ENCODE measurements at regions not wholly inside any gene's neighbourhood (a gene's known extent, or its start where the extent isn't known, plus 50 kb on each side); places are given as distances from the start of the nearest gene placed in this dataset.

DNA sequence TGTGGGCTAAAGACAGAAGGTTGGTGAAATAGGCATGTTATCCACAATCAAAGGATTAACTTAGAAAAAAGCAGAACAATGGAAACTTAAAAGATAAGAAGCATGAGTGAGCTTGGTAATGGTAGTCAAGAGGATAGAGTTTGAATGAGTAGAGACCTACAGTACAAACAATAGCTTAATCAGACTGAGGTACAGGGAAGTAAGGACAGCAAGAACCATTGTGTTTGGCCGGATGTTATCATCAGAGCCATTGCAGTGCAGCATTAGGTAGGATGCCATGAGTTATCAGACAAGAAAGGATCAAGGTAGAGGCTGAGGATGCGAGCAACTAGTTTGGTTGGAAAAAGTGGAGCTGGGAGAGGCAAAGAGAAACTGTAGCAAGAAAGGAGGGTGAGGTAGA is 353.3 kb upstream of the VSTM2A start:
- TF ChIP-seq, protein P1, sequence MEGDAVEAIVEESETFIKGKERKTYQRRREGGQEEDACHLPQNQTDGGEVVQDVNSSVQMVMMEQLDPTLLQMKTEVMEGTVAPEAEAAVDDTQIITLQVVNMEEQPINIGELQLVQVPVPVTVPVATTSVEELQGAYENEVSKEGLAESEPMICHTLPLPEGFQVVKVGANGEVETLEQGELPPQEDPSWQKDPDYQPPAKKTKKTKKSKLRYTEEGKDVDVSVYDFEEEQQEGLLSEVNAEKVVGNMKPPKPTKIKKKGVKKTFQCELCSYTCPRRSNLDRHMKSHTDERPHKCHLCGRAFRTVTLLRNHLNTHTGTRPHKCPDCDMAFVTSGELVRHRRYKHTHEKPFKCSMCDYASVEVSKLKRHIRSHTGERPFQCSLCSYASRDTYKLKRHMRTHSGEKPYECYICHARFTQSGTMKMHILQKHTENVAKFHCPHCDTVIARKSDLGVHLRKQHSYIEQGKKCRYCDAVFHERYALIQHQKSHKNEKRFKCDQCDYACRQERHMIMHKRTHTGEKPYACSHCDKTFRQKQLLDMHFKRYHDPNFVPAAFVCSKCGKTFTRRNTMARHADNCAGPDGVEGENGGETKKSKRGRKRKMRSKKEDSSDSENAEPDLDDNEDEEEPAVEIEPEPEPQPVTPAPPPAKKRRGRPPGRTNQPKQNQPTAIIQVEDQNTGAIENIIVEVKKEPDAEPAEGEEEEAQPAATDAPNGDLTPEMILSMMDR (IDR thresholded peaks at IDR 0.05; ENCODE audit: low read length): no peak
- no peak for TF ChIP-seq EZH2 (IDR thresholded peaks at IDR 0.05; ENCODE audit: borderline replicate concordance, low read length)
